ENCODE measurements at regions not wholly inside any gene's neighbourhood (a gene's known extent, or its start where the extent isn't known, plus 50 kb on each side); places are given as distances from the start of the nearest gene placed in this dataset.

GRCh38 chr12:91732086-91732485 lies 413.6 kb downstream of the BTG1 start:
- TF ChIP-seq CTCF (conservative IDR thresholded peaks at IDR 0.05; ENCODE audit: low read depth, low read length) (no peak), EZH2 (IDR thresholded peaks at IDR 0.05; ENCODE audit: borderline replicate concordance, low read depth, low read length, poor library complexity, severe bottlenecking) (no peak)

Measured in A673 (cell line).